Suprapubic skin (tissue), 4 donors: ENCODE measurements at regions not wholly inside any gene's neighbourhood (a gene's known extent, or its start where the extent isn't known, plus 50 kb on each side); places are given as distances from the start of the nearest gene placed in this dataset.

ENCODE experiments used
- DNase-seq, 2 donors: peaks; one replicate each; pipeline ENCODE4 v3.0.0-alpha.2; 2019; ENCODE audit warnings: low spot score in 2 of 2
- H3K27ac ChIP-seq: fragments of 200-600 bp; sonication (generic); one replicate; pipeline ENCODE4 v1.5.1; 2019
- H3K27me3 ChIP-seq: fragments of 200-600 bp; sonication (generic); one replicate; pipeline ENCODE4 v1.5.1; 2019
- H3K36me3 ChIP-seq: fragments of 200-600 bp; sonication (generic); one replicate; pipeline ENCODE4 v1.5.1; 2019
- H3K4me1 ChIP-seq: fragments of 200-600 bp; sonication (generic); one replicate; pipeline ENCODE4 v1.5.1; 2019
- H3K4me3 ChIP-seq: fragments of 200-600 bp; sonication (generic); one replicate; pipeline ENCODE4 v1.5.1; 2019; ENCODE audit warnings: mild to moderate bottlenecking
- H3K9me3 ChIP-seq: fragments of 200-600 bp; sonication (generic); one replicate; pipeline ENCODE4 v1.5.1; 2019
- EP300 ChIP-seq: sonication (generic); formaldehyde crosslinking; IDR thresholded peaks from one replicate; pipeline ENCODE4 v1.6.1; 2017; ENCODE audit warnings: antibody characterized with exemption
- POLR2A ChIP-seq, 2 donors: fragments of 450-650 bp; IDR thresholded peaks; one replicate each; pipeline ENCODE4 v1.6.1; 2017; ENCODE audit warnings: antibody characterized with exemption in 2 of 2, mild to moderate bottlenecking in 2 of 2, moderate library complexity in 2 of 2
- POLR2AphosphoS5 ChIP-seq, 3 donors: sonication (generic); formaldehyde crosslinking; IDR thresholded peaks; one replicate each; pipeline ENCODE4 v1.6.1; 2017; ENCODE audit warnings: antibody characterized with exemption in 3 of 3
- WGBS: methylation state at CpG from one replicate; pipeline ENCODE4 v1.1.5; 2018; 5-methylcytosine and 5-hydroxymethylcytosine counted together
- TF ChIP-seq, protein P1 (sequence below), 2 donors: fragments of 200-600 bp in 1 of 2; fragments of 450-650 bp in 1 of 2; sonication (generic) in 1 of 2; IDR thresholded peaks; one replicate each; pipeline ENCODE4 v1.5.1; 2016 to 2019; ENCODE audit warnings: antibody characterized with exemption in 2 of 2, mild to moderate bottlenecking in 1 of 2, moderate library complexity in 1 of 2

GRCh38 chr11:134655189-134655989, 243.3 kb upstream of the B3GAT1 start:
- TF ChIP-seq POLR2AphosphoS5 (IDR thresholded peaks at IDR 0.05): no peak
- TF ChIP-seq, protein P1, sequence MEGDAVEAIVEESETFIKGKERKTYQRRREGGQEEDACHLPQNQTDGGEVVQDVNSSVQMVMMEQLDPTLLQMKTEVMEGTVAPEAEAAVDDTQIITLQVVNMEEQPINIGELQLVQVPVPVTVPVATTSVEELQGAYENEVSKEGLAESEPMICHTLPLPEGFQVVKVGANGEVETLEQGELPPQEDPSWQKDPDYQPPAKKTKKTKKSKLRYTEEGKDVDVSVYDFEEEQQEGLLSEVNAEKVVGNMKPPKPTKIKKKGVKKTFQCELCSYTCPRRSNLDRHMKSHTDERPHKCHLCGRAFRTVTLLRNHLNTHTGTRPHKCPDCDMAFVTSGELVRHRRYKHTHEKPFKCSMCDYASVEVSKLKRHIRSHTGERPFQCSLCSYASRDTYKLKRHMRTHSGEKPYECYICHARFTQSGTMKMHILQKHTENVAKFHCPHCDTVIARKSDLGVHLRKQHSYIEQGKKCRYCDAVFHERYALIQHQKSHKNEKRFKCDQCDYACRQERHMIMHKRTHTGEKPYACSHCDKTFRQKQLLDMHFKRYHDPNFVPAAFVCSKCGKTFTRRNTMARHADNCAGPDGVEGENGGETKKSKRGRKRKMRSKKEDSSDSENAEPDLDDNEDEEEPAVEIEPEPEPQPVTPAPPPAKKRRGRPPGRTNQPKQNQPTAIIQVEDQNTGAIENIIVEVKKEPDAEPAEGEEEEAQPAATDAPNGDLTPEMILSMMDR (IDR thresholded peaks at IDR 0.05): no peak
- TF ChIP-seq POLR2A (IDR thresholded peaks at IDR 0.05): no peak
- TF ChIP-seq EP300: no peak
- Histone ChIP-seq H3K27me3 (peaks cover 17% of the 10 kb centered on the region), H3K4me1 (no peaks in the 10 kb centered on the region), H3K27ac (no peak overlapping the region), H3K4me3 (no peak overlapping the region), H3K9me3 (no peaks in the 10 kb centered on the region), H3K36me3 (no peaks in the 10 kb centered on the region)
- 71% methylated on average over 11 of the region's 11 CpGs for WGBS
- peak in 1 of 2 donors; percentile 70 for DNase-seq

DNA sequence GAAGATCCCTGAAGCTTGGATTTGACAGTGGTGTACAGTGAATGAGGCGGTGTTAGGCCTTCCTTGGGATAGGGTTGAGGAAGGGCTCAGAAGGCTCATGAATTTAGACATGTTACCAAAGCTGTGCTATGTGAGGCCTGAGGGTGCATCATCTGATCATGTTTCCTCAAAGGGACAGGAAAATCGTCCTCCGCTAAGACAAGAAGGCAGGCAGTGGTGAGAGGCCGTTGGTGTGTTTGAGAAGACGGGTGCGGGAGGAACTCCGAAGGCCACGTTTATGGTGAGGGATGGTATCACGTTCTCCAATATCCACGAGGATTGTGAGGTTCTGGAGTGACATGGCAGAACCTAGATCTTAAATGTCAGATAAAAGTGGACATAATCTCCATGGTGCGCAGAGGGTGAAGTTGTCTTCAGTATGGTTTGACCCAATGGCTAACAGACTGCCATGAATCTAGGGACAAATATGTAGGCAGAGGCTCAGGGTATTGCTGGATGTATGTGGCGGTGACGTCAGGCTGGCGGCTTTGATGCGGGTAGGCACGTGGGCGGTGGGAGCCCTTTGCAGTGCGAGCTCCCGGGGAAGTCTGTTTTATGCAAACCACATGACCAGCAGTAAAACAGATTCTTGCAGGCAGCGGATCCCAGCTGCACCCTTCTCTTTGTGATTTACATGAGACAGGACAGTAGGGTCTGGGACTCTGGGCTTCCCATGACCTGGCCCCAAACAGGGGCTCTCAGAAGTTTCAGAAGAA, 242.3 kb upstream of the B3GAT1 start:
- Histone ChIP-seq H3K4me1 (no peaks in the 10 kb centered on the region), H3K9me3 (no peaks in the 10 kb centered on the region), H3K27ac (no peak overlapping the region), H3K4me3 (no peak overlapping the region), H3K27me3 (peaks cover 20% of the 10 kb centered on the region), H3K36me3 (no peaks in the 10 kb centered on the region)
- TF ChIP-seq POLR2A (IDR thresholded peaks at IDR 0.05): no peak
- TF ChIP-seq EP300: no peak
- TF ChIP-seq, protein P1 (IDR thresholded peaks at IDR 0.05): no peak
- TF ChIP-seq POLR2AphosphoS5 (IDR thresholded peaks at IDR 0.05): no peak
- DNase-seq: peak in 1 of 2 donors; percentile 59
- WGBS: 79% methylated on average over 20 of the region's 20 CpGs

DNA sequence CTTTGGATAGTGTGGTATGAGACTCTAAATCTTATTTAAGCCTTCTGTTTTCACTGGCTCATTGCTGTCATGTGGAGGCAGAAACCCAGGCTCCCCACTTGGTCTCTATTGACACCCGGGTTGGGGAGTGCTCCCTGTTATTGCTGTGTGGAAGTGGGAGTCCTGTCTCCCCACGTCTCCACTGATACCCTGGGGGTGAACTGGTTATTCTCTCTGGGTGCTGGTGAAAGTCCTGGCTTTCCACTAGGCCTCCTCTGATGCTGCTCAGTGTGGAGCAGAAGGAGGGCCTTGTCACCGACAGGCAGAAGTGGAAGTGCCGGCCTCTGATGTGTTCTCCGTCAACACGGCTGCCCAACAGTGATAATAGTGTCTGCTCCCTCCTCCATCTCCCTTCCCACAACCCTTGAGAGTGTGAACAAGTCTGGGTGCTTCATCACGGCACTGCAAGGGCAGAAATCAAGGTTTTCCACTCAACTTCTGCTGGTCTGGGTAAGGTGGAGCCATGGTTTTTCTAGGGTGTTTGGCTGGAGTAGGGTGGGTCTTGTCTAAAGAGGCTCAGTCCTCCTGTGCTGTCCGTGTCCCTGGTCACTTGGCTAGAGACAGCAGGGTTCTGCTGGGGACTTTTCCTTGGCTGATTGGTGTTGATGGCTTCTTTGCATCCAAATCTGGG, 240.7 kb upstream of the B3GAT1 start:
- 90% methylated on average over 7 of the region's 8 CpGs for WGBS
- Histone ChIP-seq H3K27ac (no peak overlapping the region), H3K27me3 (peaks cover 20% of the 10 kb centered on the region), H3K4me3 (no peak overlapping the region), H3K9me3 (no peaks in the 10 kb centered on the region), H3K36me3 (no peaks in the 10 kb centered on the region), H3K4me1 (no peaks in the 10 kb centered on the region)
- TF ChIP-seq, protein P1 (IDR thresholded peaks at IDR 0.05): no peak
- TF ChIP-seq EP300: no peak
- TF ChIP-seq POLR2A (IDR thresholded peaks at IDR 0.05): no peak
- TF ChIP-seq POLR2AphosphoS5 (IDR thresholded peaks at IDR 0.05): no peak
- DNase-seq: peak in 1 of 2 donors; percentile 38

- Histone ChIP-seq H3K36me3 (no peaks in the 10 kb centered on the region), H3K27ac (no peak overlapping the region), H3K9me3 (no peaks in the 10 kb centered on the region), H3K4me3 (no peak overlapping the region), H3K27me3 (peaks cover 18% of the 10 kb centered on the region), H3K4me1 (peaks cover 12% of the 10 kb centered on the region)
- DNase-seq: no peak
- WGBS: 59% methylated on average over 4 of the region's 5 CpGs
- TF ChIP-seq POLR2A (IDR thresholded peaks at IDR 0.05) (no peak), EP300 (no peak), POLR2AphosphoS5 (IDR thresholded peaks at IDR 0.05) (no peak)
- TF ChIP-seq, protein P1 (IDR thresholded peaks at IDR 0.05): no peak
These were observed 235.2 kb upstream of the B3GAT1 start for GRCh38 chr11:134647066-134647743.
